Mesendoderm (in vitro differentiated cells): ENCODE measurements at regions not wholly inside any gene's neighbourhood (a gene's known extent, or its start where the extent isn't known, plus 50 kb on each side); places are given as distances from the start of the nearest gene placed in this dataset.

ENCODE experiments used
- DNase-seq: peaks from one replicate; pipeline ENCODE4 v3.0.0; 2013
- H2AK5ac ChIP-seq: 2 replicates; pipeline ENCODE4 v1.6.1; 2013; ENCODE audit warnings: low read length, inconsistent platforms
- H2BK120ac ChIP-seq: 2 replicates; pipeline ENCODE4 v1.6.1; 2013; ENCODE audit warnings: low read depth, mild to moderate bottlenecking, low read length, moderate library complexity, mixed read lengths
- H2BK15ac ChIP-seq: replicated peaks from 2 replicates; pipeline ENCODE4 v1.6.1; 2013; ENCODE audit warnings: low read depth, mild to moderate bottlenecking, moderate library complexity
- H2BK5ac ChIP-seq: 2 replicates; pipeline ENCODE4 v1.6.1; 2013; ENCODE audit warnings: low read length, inconsistent platforms
- H3K18ac ChIP-seq: 2 replicates; pipeline ENCODE4 v1.6.1; 2013; ENCODE audit warnings: mild to moderate bottlenecking, low read length, mixed read lengths
- H3K23ac ChIP-seq: one replicate; pipeline ENCODE4 v1.6.1; 2013; ENCODE audit warnings: low read length
- H3K27ac ChIP-seq: 2 replicates; pipeline ENCODE4 v1.5.1; 2013; ENCODE audit warnings: low read depth, mild to moderate bottlenecking, inconsistent platforms, low read length, moderate library complexity
- H3K27me3 ChIP-seq: 2 replicates; pipeline ENCODE4 v1.6.1; 2013; ENCODE audit warnings: low read length, control low read depth, mild to moderate bottlenecking, inconsistent platforms; ENCODE audit not compliant: insufficient read depth, poor library complexity
- H3K36me3 ChIP-seq: 2 replicates; pipeline ENCODE4 v1.6.1; 2013; ENCODE audit warnings: low read length, inconsistent platforms; ENCODE audit not compliant: control insufficient read depth, insufficient read depth
- H3K4ac ChIP-seq: one replicate; pipeline ENCODE4 v1.6.1; 2013; ENCODE audit warnings: low read depth, mild to moderate bottlenecking, low read length, moderate library complexity
- H3K4me1 ChIP-seq: 2 replicates; pipeline ENCODE4 v1.6.1; 2013; ENCODE audit warnings: low read depth, low read length, inconsistent platforms; ENCODE audit not compliant: control insufficient read depth
- H3K4me2 ChIP-seq: 2 replicates; pipeline ENCODE4 v1.6.1; 2013; ENCODE audit warnings: low read length
- H3K4me3 ChIP-seq: 2 replicates; pipeline ENCODE4 v1.5.1; 2013; ENCODE audit warnings: mild to moderate bottlenecking, low read length
- H3K56ac ChIP-seq: one replicate; pipeline ENCODE4 v1.6.1; 2013; ENCODE audit warnings: low read length
- H3K79me1 ChIP-seq: 2 replicates; pipeline ENCODE4 v1.6.1; 2013; ENCODE audit warnings: low read length, inconsistent platforms
- H3K79me2 ChIP-seq: 2 replicates; pipeline ENCODE4 v1.6.1; 2013; ENCODE audit warnings: mild to moderate bottlenecking, low read length; ENCODE audit not compliant: control insufficient read depth, insufficient read depth
- H3K9ac ChIP-seq: 2 replicates; pipeline ENCODE4 v1.6.1; 2013; ENCODE audit warnings: low read length, inconsistent platforms
- H4K5ac ChIP-seq: one replicate; pipeline ENCODE4 v1.6.1; 2013; ENCODE audit warnings: low read length
- H4K8ac ChIP-seq: one replicate; pipeline ENCODE4 v1.6.1; 2013; ENCODE audit warnings: low read depth, mild to moderate bottlenecking, control low read depth, low read length, moderate library complexity
- WGBS: extraction: QIAGEN DNeasy Blood & Tissue Kit; methylation state at CpG from one replicate; pipeline ENCODE4 v1.1.7; 2013; ENCODE audit warnings: low lambda C conversion rate, missing lambda C conversion rate; ENCODE audit not compliant: insufficient coverage; ENCODE audit errors: extremely low coverage; 5-methylcytosine and 5-hydroxymethylcytosine counted together

GRCh38 chr2:116200086-116200485, 1614.4 kb upstream of the DDX18 start:
- no peak overlapping the region for H3K27ac ChIP-seq
- H2BK15ac ChIP-seq: no peak overlapping the region
- no peak overlapping the region for H4K8ac ChIP-seq
- H3K18ac ChIP-seq: no peak overlapping the region
- no peaks in the 10 kb centered on the region for H3K36me3 ChIP-seq
- no peak overlapping the region for H2BK120ac ChIP-seq
- H3K4me2 ChIP-seq: no peak overlapping the region
- no peak overlapping the region for H4K5ac ChIP-seq
- no peak for DNase-seq
- no peak overlapping the region for H3K23ac ChIP-seq
- H3K27me3 ChIP-seq: no peaks in the 10 kb centered on the region
- H3K4me1 ChIP-seq: no peaks in the 10 kb centered on the region
- 100% methylated on average over 1 of the region's 2 CpGs for WGBS
- H3K4me3 ChIP-seq: no peak overlapping the region
- H3K9ac ChIP-seq: no peak overlapping the region
- no peak overlapping the region for H2BK5ac ChIP-seq
- no peaks in the 10 kb centered on the region for H3K79me2 ChIP-seq
- no peak overlapping the region for H3K56ac ChIP-seq
- no peak overlapping the region for H3K4ac ChIP-seq
- H3K79me1 ChIP-seq: no peaks in the 10 kb centered on the region
- H2AK5ac ChIP-seq: no peak overlapping the region

GRCh38 chr2:116211719-116212118, 1602.8 kb upstream of the DDX18 start:
- WGBS: no CpG with 5 or more reads among the region's 3 CpGs
- no peak overlapping the region for H3K4me2 ChIP-seq
- no peak overlapping the region for H4K5ac ChIP-seq

GRCh38 chr2:116222793-116223192, 1591.7 kb upstream of the DDX18 start:
- Histone ChIP-seq H3K18ac (no peak overlapping the region), H2BK15ac (no peak overlapping the region), H3K56ac (no peak overlapping the region), H3K79me2 (no peaks in the 10 kb centered on the region), H4K8ac (no peak overlapping the region), H3K4me2 (no peak overlapping the region), H3K27me3 (no peaks in the 10 kb centered on the region), H3K23ac (no peak overlapping the region), H2BK120ac (no peak overlapping the region), H3K36me3 (no peaks in the 10 kb centered on the region), H3K27ac (no peak overlapping the region), H3K4ac (no peak overlapping the region), H2AK5ac (no peak overlapping the region), H3K9ac (no peak overlapping the region), H4K5ac (no peak overlapping the region), H3K4me1 (no peaks in the 10 kb centered on the region), H3K4me3 (no peak overlapping the region), H2BK5ac (no peak overlapping the region), H3K79me1 (no peaks in the 10 kb centered on the region)
- no CpG with 5 or more reads among the region's 4 CpGs for WGBS
- no peak for DNase-seq

More at GRCh38 chr2:116211719-116212118, 1602.8 kb upstream of the DDX18 start:
- no peak overlapping the region for H2AK5ac ChIP-seq
- H4K8ac ChIP-seq: no peak overlapping the region
- no peaks in the 10 kb centered on the region for H3K4me1 ChIP-seq
- no peak overlapping the region for H3K23ac ChIP-seq
- H3K4ac ChIP-seq: no peak overlapping the region
- H3K79me2 ChIP-seq: no peaks in the 10 kb centered on the region
- no peak overlapping the region for H2BK5ac ChIP-seq
- H3K4me3 ChIP-seq: no peak overlapping the region
- H3K18ac ChIP-seq: no peak overlapping the region
- no peak overlapping the region for H3K9ac ChIP-seq
- no peak overlapping the region for H3K27ac ChIP-seq
- H3K36me3 ChIP-seq: no peaks in the 10 kb centered on the region
- DNase-seq: no peak
- H2BK15ac ChIP-seq: no peak overlapping the region
- H3K79me1 ChIP-seq: no peaks in the 10 kb centered on the region
- H3K56ac ChIP-seq: no peak overlapping the region
- no peaks in the 10 kb centered on the region for H3K27me3 ChIP-seq
- H2BK120ac ChIP-seq: no peak overlapping the region

GRCh38 chr2:116223912-116224311, 1590.6 kb upstream of the DDX18 start:
- no CpG with 5 or more reads among the region's 4 CpGs for WGBS
- H3K4me1 ChIP-seq: no peaks in the 10 kb centered on the region
- H2BK5ac ChIP-seq: no peak overlapping the region
- H3K4ac ChIP-seq: no peak overlapping the region
- H3K27ac ChIP-seq: no peak overlapping the region
- no peak overlapping the region for H4K5ac ChIP-seq
- no peak overlapping the region for H2AK5ac ChIP-seq
- H3K23ac ChIP-seq: no peak overlapping the region
- no peak overlapping the region for H3K9ac ChIP-seq
- H3K56ac ChIP-seq: no peak overlapping the region
- H3K79me2 ChIP-seq: no peaks in the 10 kb centered on the region
- no peak overlapping the region for H2BK120ac ChIP-seq
- no peaks in the 10 kb centered on the region for H3K36me3 ChIP-seq
- H3K4me2 ChIP-seq: no peak overlapping the region
- DNase-seq: no peak
- H4K8ac ChIP-seq: no peak overlapping the region
- no peak overlapping the region for H3K18ac ChIP-seq
- H2BK15ac ChIP-seq: no peak overlapping the region
- no peaks in the 10 kb centered on the region for H3K79me1 ChIP-seq
- no peaks in the 10 kb centered on the region for H3K27me3 ChIP-seq
- H3K4me3 ChIP-seq: no peak overlapping the region

GRCh38 chr2:116224610-116225009, 1589.9 kb upstream of the DDX18 start:
- H3K4me2 ChIP-seq: no peak overlapping the region
- DNase-seq: no peak
- H3K79me1 ChIP-seq: no peaks in the 10 kb centered on the region
- H2BK120ac ChIP-seq: no peak overlapping the region
- H3K27ac ChIP-seq: no peak overlapping the region
- no peaks in the 10 kb centered on the region for H3K27me3 ChIP-seq
- WGBS: no CpG with 5 or more reads among the region's 6 CpGs
- no peak overlapping the region for H3K18ac ChIP-seq
- no peak overlapping the region for H2BK5ac ChIP-seq
- no peak overlapping the region for H3K56ac ChIP-seq
- H3K23ac ChIP-seq: no peak overlapping the region
- H3K4me1 ChIP-seq: no peaks in the 10 kb centered on the region
- no peak overlapping the region for H4K5ac ChIP-seq
- H4K8ac ChIP-seq: no peak overlapping the region
- no peak overlapping the region for H3K4me3 ChIP-seq
- no peaks in the 10 kb centered on the region for H3K79me2 ChIP-seq
- H3K4ac ChIP-seq: no peak overlapping the region
- H3K36me3 ChIP-seq: no peaks in the 10 kb centered on the region
- H2AK5ac ChIP-seq: no peak overlapping the region
- no peak overlapping the region for H2BK15ac ChIP-seq
- no peak overlapping the region for H3K9ac ChIP-seq

GRCh38 chr2:116238511-116238910, 1576.0 kb upstream of the DDX18 start:
- no peak overlapping the region for H4K8ac ChIP-seq
- no peak overlapping the region for H3K18ac ChIP-seq
- H3K9ac ChIP-seq: no peak overlapping the region
- no peaks in the 10 kb centered on the region for H3K4me1 ChIP-seq
- no peak overlapping the region for H2BK5ac ChIP-seq
- H3K23ac ChIP-seq: no peak overlapping the region
- H3K4me2 ChIP-seq: no peak overlapping the region
- H2BK120ac ChIP-seq: no peak overlapping the region
- no peak overlapping the region for H3K56ac ChIP-seq
- no peak overlapping the region for H2BK15ac ChIP-seq
- H3K27ac ChIP-seq: no peak overlapping the region
- H2AK5ac ChIP-seq: no peak overlapping the region
- H3K79me2 ChIP-seq: no peaks in the 10 kb centered on the region
- H3K4ac ChIP-seq: no peak overlapping the region
- no peak for DNase-seq
- H3K27me3 ChIP-seq: no peaks in the 10 kb centered on the region
- no peaks in the 10 kb centered on the region for H3K36me3 ChIP-seq
- no peaks in the 10 kb centered on the region for H3K79me1 ChIP-seq
- H3K4me3 ChIP-seq: no peak overlapping the region
- no peak overlapping the region for H4K5ac ChIP-seq
